ENCODE measurements at regions not wholly inside any gene's neighbourhood (a gene's known extent, or its start where the extent isn't known, plus 50 kb on each side); places are given as distances from the start of the nearest gene placed in this dataset.

DNA sequence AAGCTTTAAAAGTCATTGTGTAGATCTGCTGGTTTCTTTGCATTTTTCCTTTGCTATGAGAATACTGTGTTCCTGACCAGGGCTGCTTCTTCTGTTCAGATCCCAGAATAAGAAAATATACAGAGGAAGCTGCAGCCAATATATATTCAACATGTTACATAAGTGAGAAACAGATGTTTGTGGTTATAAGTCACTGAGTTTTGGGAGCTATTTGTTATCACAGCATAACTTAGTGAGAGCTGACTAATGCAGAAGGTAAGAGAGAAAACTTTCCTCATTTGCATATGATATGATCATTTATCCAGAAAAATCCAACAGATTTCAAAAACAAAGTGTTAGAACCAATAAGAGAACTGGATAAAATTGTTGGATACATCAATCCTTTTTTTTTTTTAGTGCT lies 136.3 kb upstream of the NR3C1 start:
- Mint-ChIP-seq H3K4me3 (ENCODE audit: low read depth) (no peak overlapping the region), H3K9me3 (ENCODE audit: low read depth) (no peaks in the 10 kb centered on the region), H3K36me3 (ENCODE audit: insufficient read depth) (no peaks in the 10 kb centered on the region), H3K27ac (no peak overlapping the region), H3K4me1 (ENCODE audit: low read depth) (peaks cover 19% of the 10 kb centered on the region), H3K27me3 (peaks cover 3% of the 10 kb centered on the region)
- no peak for DNase-seq (ENCODE audit: low spot score, unreplicated experiment)
- TF ChIP-seq, protein P1, sequence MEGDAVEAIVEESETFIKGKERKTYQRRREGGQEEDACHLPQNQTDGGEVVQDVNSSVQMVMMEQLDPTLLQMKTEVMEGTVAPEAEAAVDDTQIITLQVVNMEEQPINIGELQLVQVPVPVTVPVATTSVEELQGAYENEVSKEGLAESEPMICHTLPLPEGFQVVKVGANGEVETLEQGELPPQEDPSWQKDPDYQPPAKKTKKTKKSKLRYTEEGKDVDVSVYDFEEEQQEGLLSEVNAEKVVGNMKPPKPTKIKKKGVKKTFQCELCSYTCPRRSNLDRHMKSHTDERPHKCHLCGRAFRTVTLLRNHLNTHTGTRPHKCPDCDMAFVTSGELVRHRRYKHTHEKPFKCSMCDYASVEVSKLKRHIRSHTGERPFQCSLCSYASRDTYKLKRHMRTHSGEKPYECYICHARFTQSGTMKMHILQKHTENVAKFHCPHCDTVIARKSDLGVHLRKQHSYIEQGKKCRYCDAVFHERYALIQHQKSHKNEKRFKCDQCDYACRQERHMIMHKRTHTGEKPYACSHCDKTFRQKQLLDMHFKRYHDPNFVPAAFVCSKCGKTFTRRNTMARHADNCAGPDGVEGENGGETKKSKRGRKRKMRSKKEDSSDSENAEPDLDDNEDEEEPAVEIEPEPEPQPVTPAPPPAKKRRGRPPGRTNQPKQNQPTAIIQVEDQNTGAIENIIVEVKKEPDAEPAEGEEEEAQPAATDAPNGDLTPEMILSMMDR (IDR thresholded peaks at IDR 0.05; ENCODE audit: unreplicated experiment) = no peak

- TF ChIP-seq, protein P1 (IDR thresholded peaks at IDR 0.05; ENCODE audit: unreplicated experiment) = no peak
- no peak for DNase-seq (ENCODE audit: low spot score, unreplicated experiment)
- H3K27me3 Mint-ChIP-seq = peaks cover 3% of the 10 kb centered on the region
- no peaks in the 10 kb centered on the region for H3K9me3 Mint-ChIP-seq (ENCODE audit: low read depth)
- no peak overlapping the region for H3K4me3 Mint-ChIP-seq (ENCODE audit: low read depth)
- H3K36me3 Mint-ChIP-seq (ENCODE audit: insufficient read depth) = no peaks in the 10 kb centered on the region
- no peak overlapping the region for H3K27ac Mint-ChIP-seq
- peaks cover 8% of the 10 kb centered on the region for H3K4me1 Mint-ChIP-seq (ENCODE audit: low read depth)
Measured at GRCh38 chr5:143537056-143537455, 133.6 kb upstream of the NR3C1 start.

DNA sequence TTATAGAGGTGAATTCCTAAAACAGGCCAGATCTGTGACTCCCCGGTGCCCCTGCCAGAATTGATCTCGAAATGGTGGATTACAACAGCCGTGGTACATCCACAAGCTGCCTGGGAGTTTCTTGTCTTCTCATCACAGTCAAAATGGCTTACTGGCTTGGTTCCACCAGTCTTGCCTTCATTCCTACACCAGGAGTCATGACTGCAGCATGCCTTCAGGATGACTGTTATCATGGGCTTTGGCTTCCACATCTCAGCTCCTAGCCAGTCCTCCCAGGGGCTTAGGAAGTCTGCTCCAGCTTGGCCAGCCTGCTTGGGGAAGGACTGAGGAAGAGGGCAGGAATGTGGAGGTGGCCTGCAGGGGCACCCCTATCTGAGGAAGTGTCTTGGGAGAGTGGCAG lies 132.9 kb upstream of the NR3C1 start:
- no peaks in the 10 kb centered on the region for H3K9me3 Mint-ChIP-seq (ENCODE audit: low read depth)
- H3K27me3 Mint-ChIP-seq = peaks cover 3% of the 10 kb centered on the region
- H3K36me3 Mint-ChIP-seq (ENCODE audit: insufficient read depth) = no peaks in the 10 kb centered on the region
- no peak overlapping the region for H3K4me3 Mint-ChIP-seq (ENCODE audit: low read depth)
- no peak overlapping the region for H3K27ac Mint-ChIP-seq
- DNase-seq (ENCODE audit: low spot score, unreplicated experiment) = no peak
- TF ChIP-seq, protein P1 (IDR thresholded peaks at IDR 0.05; ENCODE audit: unreplicated experiment) = no peak
- peaks cover 8% of the 10 kb centered on the region for H3K4me1 Mint-ChIP-seq (ENCODE audit: low read depth)

DNA sequence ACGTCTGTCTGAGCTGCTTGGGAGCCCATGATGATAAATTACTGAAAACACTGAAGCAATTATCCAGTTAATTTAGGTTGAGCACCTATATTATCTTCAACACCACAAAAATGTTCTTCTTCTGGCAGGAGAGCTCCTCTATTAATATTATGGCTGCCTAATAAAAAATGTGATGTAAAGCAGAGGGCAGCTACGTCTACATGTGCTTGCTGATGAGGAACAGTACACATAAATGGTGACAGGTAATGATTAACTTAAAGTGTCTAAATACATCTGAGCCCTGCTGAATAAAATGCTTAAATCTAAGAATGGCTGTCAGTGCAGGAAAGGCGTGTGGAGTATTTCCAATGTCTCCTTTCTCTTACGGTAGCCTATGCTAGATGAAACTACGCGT lies 131.3 kb upstream of the NR3C1 start:
- Mint-ChIP-seq H3K4me1 (ENCODE audit: low read depth) (peaks cover 8% of the 10 kb centered on the region), H3K27me3 (no peaks in the 10 kb centered on the region), H3K27ac (no peak overlapping the region), H3K36me3 (ENCODE audit: insufficient read depth) (no peaks in the 10 kb centered on the region), H3K4me3 (ENCODE audit: low read depth) (no peak overlapping the region), H3K9me3 (ENCODE audit: low read depth) (no peaks in the 10 kb centered on the region)
- TF ChIP-seq, protein P1 (IDR thresholded peaks at IDR 0.05; ENCODE audit: unreplicated experiment) = no peak
- DNase-seq (ENCODE audit: low spot score, unreplicated experiment) = no peak

DNA sequence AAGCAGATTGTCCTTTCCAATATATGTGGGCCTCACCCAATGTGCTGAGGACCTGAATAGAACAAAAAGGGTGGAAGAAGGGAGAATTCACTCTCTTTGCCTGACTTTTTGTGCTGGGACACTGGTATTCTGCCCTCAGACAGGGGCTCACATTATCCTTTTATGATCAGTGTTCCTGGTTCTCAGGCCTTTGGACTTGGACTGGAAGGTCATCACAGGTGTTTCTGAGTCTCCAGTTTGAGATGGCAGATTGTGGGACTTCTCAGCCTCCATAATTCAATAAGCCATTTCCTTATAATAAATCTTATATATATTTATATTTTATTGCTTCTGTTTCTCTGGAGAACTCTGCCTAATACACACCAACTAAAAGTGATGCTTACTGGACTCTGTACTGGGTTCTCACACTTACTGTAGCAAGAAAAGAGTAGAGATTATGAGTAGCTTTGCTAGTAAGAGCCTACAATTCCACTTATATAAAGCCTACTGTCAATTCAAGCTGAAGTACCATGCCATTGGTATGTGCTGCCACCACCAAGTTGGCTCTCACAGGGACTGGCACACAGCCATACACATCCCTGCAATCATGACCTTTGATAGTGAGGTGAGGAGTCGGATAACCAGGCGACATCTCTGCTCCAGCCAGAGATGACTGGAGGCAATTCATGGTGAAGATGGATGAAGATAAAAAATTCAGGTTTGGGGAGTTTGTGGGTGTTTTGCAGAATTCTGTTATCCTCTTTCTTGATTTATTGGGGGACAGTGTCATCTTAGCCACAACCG lies 130.7 kb upstream of the NR3C1 start:
- DNase-seq (ENCODE audit: low spot score, unreplicated experiment) = no peak
- H3K4me3 Mint-ChIP-seq (ENCODE audit: low read depth) = no peak overlapping the region
- TF ChIP-seq, protein P1 (IDR thresholded peaks at IDR 0.05; ENCODE audit: unreplicated experiment) = no peak

More for the DNA sequence above, 130.7 kb upstream of the NR3C1 start:
- H3K4me1 Mint-ChIP-seq (ENCODE audit: low read depth) = peaks cover 8% of the 10 kb centered on the region
- H3K27me3 Mint-ChIP-seq = no peaks in the 10 kb centered on the region
- H3K36me3 Mint-ChIP-seq (ENCODE audit: insufficient read depth) = no peaks in the 10 kb centered on the region
- H3K27ac Mint-ChIP-seq = no peak overlapping the region
- no peaks in the 10 kb centered on the region for H3K9me3 Mint-ChIP-seq (ENCODE audit: low read depth)

All from progenitor cell of endocrine pancreas (in vitro differentiated cells).